ENCODE measurements at regions not wholly inside any gene's neighbourhood (a gene's known extent, or its start where the extent isn't known, plus 50 kb on each side); places are given as distances from the start of the nearest gene placed in this dataset.

DNA sequence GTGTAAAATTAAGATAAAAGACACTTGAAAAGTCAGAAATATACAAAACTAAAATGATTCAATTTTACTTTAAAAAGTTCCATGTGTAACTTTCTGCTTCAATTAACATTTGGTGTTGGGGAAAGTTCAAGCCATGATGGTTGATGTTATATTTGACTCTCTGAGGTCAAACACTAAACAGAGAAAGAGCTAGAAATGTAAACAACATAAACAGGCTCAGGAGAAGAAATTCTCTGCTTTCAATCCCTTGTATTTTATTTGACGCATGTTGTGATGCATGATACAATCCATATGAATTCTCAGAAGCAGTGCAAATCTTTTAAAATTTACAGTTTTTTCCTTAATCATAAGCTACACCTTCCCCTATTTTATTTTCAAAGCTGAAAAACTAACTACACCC lies 822.4 kb downstream of the PCDH18 start:
- H3K36me3 ChIP-seq: no peaks in the 10 kb centered on the region
- H3K27ac ChIP-seq: no peak overlapping the region
- H3K27me3 ChIP-seq: no peaks in the 10 kb centered on the region
- no peak for ATAC-seq
- no peak overlapping the region for H3K4me3 ChIP-seq
- no peak for TF ChIP-seq POLR2A (IDR thresholded peaks at IDR 0.05)
- TF ChIP-seq, protein P1, sequence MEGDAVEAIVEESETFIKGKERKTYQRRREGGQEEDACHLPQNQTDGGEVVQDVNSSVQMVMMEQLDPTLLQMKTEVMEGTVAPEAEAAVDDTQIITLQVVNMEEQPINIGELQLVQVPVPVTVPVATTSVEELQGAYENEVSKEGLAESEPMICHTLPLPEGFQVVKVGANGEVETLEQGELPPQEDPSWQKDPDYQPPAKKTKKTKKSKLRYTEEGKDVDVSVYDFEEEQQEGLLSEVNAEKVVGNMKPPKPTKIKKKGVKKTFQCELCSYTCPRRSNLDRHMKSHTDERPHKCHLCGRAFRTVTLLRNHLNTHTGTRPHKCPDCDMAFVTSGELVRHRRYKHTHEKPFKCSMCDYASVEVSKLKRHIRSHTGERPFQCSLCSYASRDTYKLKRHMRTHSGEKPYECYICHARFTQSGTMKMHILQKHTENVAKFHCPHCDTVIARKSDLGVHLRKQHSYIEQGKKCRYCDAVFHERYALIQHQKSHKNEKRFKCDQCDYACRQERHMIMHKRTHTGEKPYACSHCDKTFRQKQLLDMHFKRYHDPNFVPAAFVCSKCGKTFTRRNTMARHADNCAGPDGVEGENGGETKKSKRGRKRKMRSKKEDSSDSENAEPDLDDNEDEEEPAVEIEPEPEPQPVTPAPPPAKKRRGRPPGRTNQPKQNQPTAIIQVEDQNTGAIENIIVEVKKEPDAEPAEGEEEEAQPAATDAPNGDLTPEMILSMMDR (IDR thresholded peaks at IDR 0.05 in 4 of 5, conservative IDR thresholded peaks at IDR 0.05 in 1 of 5): no peak
- intact Hi-C loops (cut with DNase I; ENCODE audit: low total_unique reads): no loop called here
- H3K4me1 ChIP-seq: no peaks in the 10 kb centered on the region
- no peak for DNase-seq
- in situ Hi-C loops (cut with MboI; ENCODE audit: low sequenced_read_pairs in 4 of 4): no loop called here
- no peaks in the 10 kb centered on the region for H3K9me3 ChIP-seq

GRCh38 chr4:136706942-136707341 lies 825.4 kb downstream of the PCDH18 start:
- in situ Hi-C loops (cut with MboI; ENCODE audit: low sequenced_read_pairs in 4 of 4): no loop called here
- ATAC-seq (no peak), DNase-seq (no peak)
- no peak overlapping the region for H3K4me3 ChIP-seq
- H3K27ac ChIP-seq: no peak overlapping the region
- H3K36me3 ChIP-seq: no peaks in the 10 kb centered on the region
- no peaks in the 10 kb centered on the region for H3K4me1 ChIP-seq
- no peak for TF ChIP-seq POLR2A (IDR thresholded peaks at IDR 0.05)
- no peaks in the 10 kb centered on the region for H3K9me3 ChIP-seq
- intact Hi-C loops (cut with DNase I; ENCODE audit: low total_unique reads): no loop called here
- H3K27me3 ChIP-seq: no peaks in the 10 kb centered on the region

GRCh38 chr4:136699905-136700304 lies 832.4 kb downstream of the PCDH18 start:
- H3K9me3 ChIP-seq: no peaks in the 10 kb centered on the region
- no peaks in the 10 kb centered on the region for H3K27me3 ChIP-seq
- intact Hi-C loops (cut with DNase I; ENCODE audit: low total_unique reads) (no loop called here), in situ Hi-C loops (cut with MboI; ENCODE audit: low sequenced_read_pairs in 4 of 4) (no loop called here)
- no peak for TF ChIP-seq POLR2A (IDR thresholded peaks at IDR 0.05)
- TF ChIP-seq, protein P1 (IDR thresholded peaks at IDR 0.05 in 4 of 5, conservative IDR thresholded peaks at IDR 0.05 in 1 of 5): no peak
- H3K36me3 ChIP-seq: no peaks in the 10 kb centered on the region
- no peak overlapping the region for H3K4me3 ChIP-seq
- no peak overlapping the region for H3K27ac ChIP-seq
- no peaks in the 10 kb centered on the region for H3K4me1 ChIP-seq
- ATAC-seq (no peak), DNase-seq (no peak)

DNA sequence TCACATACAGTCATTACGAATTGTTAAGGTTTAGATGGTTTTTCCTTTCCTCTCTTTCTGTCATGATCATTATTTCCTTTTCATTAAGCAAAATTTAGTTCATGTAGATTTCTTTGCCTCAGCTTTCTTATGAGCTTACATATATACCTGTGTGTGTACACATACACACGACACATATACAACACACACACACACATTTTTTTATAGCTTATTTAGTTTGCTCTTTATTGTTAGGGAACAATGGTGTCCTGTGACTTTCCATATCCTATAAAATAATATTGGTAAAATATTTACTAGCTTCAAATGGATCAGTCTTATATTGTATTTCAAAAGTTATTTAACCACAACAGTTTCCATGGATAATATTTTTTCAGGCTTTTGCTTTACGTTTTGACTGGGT lies 840.7 kb downstream of the PCDH18 start:
- in situ Hi-C loops (cut with MboI; ENCODE audit: low sequenced_read_pairs in 4 of 4): no loop called here
- intact Hi-C loops (cut with DNase I; ENCODE audit: low total_unique reads): no loop called here
- H3K27me3 ChIP-seq: no peaks in the 10 kb centered on the region
- no peak for TF ChIP-seq POLR2A (IDR thresholded peaks at IDR 0.05)
- TF ChIP-seq, protein P1 (IDR thresholded peaks at IDR 0.05 in 4 of 5, conservative IDR thresholded peaks at IDR 0.05 in 1 of 5): no peak
- DNase-seq (no peak), ATAC-seq (no peak)
- H3K36me3 ChIP-seq: no peaks in the 10 kb centered on the region
- H3K4me3 ChIP-seq: no peak overlapping the region
- no peaks in the 10 kb centered on the region for H3K9me3 ChIP-seq
- H3K4me1 ChIP-seq: no peaks in the 10 kb centered on the region
- no peak overlapping the region for H3K27ac ChIP-seq

GRCh38 chr4:136690360-136690759 lies 841.9 kb downstream of the PCDH18 start:
- no peaks in the 10 kb centered on the region for H3K36me3 ChIP-seq

More at GRCh38 chr4:136690360-136690759, 841.9 kb downstream of the PCDH18 start:
- Histone ChIP-seq H3K27ac (no peak overlapping the region), H3K27me3 (no peaks in the 10 kb centered on the region), H3K4me1 (no peaks in the 10 kb centered on the region), H3K4me3 (no peak overlapping the region), H3K9me3 (no peaks in the 10 kb centered on the region)
- DNase-seq (no peak), ATAC-seq (no peak)
- TF ChIP-seq POLR2A (IDR thresholded peaks at IDR 0.05): no peak
- TF ChIP-seq, protein P1 (IDR thresholded peaks at IDR 0.05 in 4 of 5, conservative IDR thresholded peaks at IDR 0.05 in 1 of 5): no peak
- intact Hi-C loops (cut with DNase I; ENCODE audit: low total_unique reads): no loop called here
- in situ Hi-C loops (cut with MboI; ENCODE audit: low sequenced_read_pairs in 4 of 4): no loop called here
